ENCODE measurements at regions not wholly inside any gene's neighbourhood (a gene's known extent, or its start where the extent isn't known, plus 50 kb on each side); places are given as distances from the start of the nearest gene placed in this dataset.

DNA sequence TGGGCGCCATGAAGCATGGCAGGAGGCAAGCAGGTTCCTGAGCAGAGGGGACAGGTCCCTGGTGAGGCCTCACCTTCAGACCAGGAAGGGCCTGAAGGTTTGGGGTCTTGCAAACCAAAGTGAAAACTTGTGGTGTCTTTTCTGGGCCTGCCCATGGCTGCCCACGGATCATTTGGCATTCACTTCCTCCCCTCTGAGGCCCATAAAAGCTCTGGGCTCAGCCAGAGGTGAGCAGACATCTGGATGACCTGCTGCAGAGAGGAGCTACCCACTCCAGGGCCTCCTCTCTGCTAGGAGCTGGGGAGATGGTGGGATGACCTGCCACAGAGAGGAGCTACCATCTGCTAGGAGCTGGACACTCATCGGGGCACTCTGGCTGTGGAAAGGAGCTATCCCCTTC, 112.9 kb upstream of the TMEM18 start:
- H3K27ac ChIP-seq: no peak overlapping the region
- TF ChIP-seq, protein P1, sequence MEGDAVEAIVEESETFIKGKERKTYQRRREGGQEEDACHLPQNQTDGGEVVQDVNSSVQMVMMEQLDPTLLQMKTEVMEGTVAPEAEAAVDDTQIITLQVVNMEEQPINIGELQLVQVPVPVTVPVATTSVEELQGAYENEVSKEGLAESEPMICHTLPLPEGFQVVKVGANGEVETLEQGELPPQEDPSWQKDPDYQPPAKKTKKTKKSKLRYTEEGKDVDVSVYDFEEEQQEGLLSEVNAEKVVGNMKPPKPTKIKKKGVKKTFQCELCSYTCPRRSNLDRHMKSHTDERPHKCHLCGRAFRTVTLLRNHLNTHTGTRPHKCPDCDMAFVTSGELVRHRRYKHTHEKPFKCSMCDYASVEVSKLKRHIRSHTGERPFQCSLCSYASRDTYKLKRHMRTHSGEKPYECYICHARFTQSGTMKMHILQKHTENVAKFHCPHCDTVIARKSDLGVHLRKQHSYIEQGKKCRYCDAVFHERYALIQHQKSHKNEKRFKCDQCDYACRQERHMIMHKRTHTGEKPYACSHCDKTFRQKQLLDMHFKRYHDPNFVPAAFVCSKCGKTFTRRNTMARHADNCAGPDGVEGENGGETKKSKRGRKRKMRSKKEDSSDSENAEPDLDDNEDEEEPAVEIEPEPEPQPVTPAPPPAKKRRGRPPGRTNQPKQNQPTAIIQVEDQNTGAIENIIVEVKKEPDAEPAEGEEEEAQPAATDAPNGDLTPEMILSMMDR (IDR thresholded peaks at IDR 0.05): no peak
- no peak for TF ChIP-seq ZFX (IDR thresholded peaks at IDR 0.05; ENCODE audit: borderline replicate concordance)

DNA sequence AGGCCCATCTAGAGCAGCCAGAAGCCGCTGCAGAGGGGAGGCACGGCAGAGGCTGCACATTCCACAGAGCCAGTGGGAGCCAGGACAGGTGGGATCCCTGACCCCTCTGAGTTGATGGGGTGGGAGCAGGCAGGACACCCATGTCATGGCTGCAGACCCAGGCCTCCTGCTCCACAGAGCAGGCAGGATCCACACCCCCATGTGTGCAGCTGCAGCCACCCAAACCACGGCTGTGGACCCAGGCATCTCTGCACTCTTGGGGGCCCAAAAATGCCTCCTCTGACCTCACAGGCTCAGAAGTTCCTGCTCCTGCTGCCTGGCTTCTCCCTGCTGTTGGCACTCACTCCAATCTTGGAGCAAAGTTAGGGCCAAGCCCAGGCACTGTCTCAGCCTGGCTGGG, 112.3 kb upstream of the TMEM18 start:
- TF ChIP-seq ZFX (IDR thresholded peaks at IDR 0.05; ENCODE audit: borderline replicate concordance): no peak
- TF ChIP-seq, protein P1 (IDR thresholded peaks at IDR 0.05): no peak
- H3K27ac ChIP-seq: no peak overlapping the region

DNA sequence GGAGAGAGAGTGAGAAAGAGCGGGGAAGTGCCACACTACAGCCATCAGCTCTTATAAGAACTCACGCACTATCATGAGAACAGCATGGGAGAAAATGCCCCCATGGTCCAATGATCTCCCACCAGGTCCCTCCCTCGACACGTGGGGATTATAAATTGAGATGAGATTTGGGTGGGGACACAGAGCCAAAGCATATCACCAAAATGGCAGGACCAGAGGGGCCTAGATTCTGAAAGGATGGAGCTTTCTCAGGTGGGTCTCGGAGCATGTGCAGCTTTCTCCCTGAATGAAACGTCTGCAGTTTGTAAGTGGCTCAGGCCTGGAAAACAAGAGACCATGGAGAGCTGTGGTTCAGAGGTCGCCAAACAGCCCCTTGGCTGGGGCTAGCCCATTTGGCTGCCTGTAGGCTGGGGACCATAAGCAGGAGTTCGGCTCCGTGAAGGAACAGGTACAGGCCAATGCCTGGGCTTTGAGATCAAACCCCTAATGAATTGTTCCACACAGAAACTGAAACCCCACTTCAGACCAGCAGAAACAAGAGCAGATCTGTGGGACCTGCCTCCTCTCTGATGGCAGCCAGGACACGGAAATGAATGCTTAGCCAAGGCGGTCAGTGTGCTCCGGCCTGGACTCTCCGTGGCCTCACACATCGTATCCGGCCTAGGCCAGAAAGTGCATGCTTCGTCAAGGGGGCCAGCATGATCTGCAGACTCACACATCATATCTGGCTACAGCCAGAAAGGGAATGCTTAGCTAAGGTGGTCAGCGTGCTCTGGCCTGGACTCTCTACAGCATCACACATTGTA, 111.2 kb upstream of the TMEM18 start:
- H3K27ac ChIP-seq: no peak overlapping the region
- TF ChIP-seq, protein P1 (IDR thresholded peaks at IDR 0.05): no peak
- no peak for TF ChIP-seq ZFX (IDR thresholded peaks at IDR 0.05; ENCODE audit: borderline replicate concordance)

DNA sequence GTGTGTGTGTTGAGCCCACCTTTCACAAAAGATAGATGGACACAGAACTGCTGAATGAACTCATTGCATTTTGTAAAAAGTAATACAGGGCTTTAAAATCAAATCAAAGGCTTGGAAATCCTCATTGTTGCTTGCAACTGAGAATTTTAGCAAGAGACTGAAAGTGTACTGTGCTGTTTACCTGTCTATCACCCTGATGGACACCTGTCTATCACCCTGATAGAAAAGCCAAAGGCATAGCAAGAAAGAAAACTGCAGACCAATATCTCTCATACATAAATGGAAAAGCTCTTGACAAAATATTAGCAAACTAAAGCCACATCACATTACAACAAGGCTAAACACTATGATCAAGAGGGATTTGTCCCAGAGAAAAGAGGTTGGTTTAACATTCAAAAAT, 107.5 kb upstream of the TMEM18 start:
- H3K27ac ChIP-seq: no peak overlapping the region
- TF ChIP-seq, protein P1 (IDR thresholded peaks at IDR 0.05): no peak
- no peak for TF ChIP-seq ZFX (IDR thresholded peaks at IDR 0.05; ENCODE audit: borderline replicate concordance)

DNA sequence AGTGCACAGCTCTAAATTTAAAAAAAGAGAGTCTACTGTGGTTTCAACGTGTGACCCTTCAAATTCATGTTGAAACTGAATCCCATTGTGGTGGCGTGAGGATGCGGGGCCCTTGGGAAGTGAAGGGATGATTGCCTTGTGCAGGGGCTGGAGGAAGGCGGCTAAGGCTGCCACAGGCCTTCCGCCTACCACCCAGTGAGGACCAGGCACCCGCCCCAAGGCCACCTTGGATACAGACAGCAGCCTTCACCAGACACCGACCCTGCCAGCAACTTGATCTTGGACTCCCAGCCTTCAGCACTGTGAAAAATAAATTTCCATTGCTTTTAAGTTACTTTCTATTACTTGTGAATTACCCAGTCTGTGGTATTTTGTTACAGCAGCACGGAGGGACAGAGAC, 103.4 kb upstream of the TMEM18 start:
- no peak overlapping the region for H3K27ac ChIP-seq
- no peak for TF ChIP-seq ZFX (IDR thresholded peaks at IDR 0.05; ENCODE audit: borderline replicate concordance)
- TF ChIP-seq, protein P1 (IDR thresholded peaks at IDR 0.05): no peak

DNA sequence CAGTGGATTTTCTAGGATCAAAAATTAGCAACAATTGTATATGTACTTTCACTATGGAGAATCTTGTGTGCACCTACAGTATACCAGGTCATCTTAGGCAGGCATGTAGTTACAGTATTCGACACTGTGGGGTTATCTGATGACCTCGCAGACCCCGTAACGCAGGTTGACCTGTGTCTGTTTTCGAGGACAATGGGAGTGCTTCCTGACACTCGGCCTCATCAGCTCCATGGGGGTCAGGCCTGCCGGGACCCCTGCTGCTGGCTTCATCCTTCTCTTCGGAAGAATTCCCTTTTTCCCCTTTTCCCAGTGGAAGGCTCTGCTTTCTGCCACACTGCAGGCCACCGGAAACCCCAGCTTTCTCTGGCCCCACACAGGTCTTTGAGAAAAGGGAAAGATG, 102.8 kb upstream of the TMEM18 start:
- TF ChIP-seq, protein P1 (IDR thresholded peaks at IDR 0.05): no peak
- TF ChIP-seq ZFX (IDR thresholded peaks at IDR 0.05; ENCODE audit: borderline replicate concordance): no peak
- H3K27ac ChIP-seq: no peak overlapping the region

DNA sequence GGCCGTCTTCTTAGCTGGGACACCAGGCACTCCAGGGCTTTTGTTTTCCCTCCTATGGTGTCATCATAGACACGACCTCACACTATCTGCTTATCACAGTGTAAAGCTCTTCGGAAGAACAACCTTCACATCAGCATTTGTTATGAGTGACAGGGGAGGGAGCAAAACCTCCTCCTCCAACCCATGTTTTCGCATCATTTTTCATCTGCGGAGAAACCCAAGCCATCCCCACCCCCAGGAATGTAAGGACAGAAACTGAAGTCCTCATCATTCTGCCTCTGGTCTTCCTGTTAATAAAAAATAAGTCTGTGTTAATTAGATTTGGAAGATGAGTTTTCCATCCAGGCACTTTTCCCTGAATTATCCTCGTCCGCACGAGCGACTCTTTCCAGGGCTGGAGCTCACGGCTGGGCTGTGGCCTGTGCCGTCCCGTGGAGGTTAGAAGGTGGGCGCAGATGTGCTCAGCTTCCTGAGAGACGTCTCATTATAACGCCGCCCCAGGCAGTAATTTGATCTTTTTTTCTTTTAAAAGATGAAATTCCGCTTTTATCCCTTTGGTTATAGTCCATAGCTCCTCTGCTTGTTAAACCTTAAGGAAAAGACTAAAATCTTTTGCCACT, 101.6 kb upstream of the TMEM18 start:
- no peak overlapping the region for H3K27ac ChIP-seq
- TF ChIP-seq, protein P1 (IDR thresholded peaks at IDR 0.05): no peak
- no peak for TF ChIP-seq ZFX (IDR thresholded peaks at IDR 0.05; ENCODE audit: borderline replicate concordance)

Measured in 22Rv1 (cell line).